GM18907 (cell line): ENCODE measurements at regions not wholly inside any gene's neighbourhood (a gene's known extent, or its start where the extent isn't known, plus 50 kb on each side); places are given as distances from the start of the nearest gene placed in this dataset.

Experiments used
- ATAC-seq: cut with Tn5 transposase; IDR thresholded peaks from one replicate; pipeline ENCODE4 v1.9.1; 2021; ENCODE audit warnings: mild to moderate bottlenecking, moderate library complexity; ENCODE audit not compliant: unreplicated experiment

DNA sequence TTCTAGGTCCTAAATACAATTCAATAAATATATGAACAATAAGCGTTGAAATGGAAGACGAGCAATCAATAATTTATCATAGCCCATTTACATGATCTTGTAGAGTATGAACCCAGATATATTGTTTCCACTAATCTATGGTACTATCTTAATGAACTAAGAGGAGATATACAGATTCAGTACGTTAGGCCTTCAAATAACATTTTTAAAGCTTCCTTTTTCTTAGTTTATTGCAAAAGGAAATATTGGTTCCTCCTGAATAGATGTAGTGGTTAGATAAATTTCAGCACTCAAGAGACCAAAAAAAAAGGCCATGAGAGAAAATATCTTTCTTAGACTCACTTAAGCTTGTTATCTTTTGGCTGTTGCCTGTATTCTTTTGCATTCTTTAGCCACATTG is 147.5 kb upstream of the PITX2 start:
- ATAC-seq, result no peak

GRCh38 chr4:110778521-110778920 is 155.6 kb upstream of the PITX2 start:
- no peak for ATAC-seq

- ATAC-seq, result no peak
These were observed 157.7 kb upstream of the PITX2 start for GRCh38 chr4:110780538-110780937.

GRCh38 chr4:110781944-110782343 is 159.1 kb upstream of the PITX2 start:
- no peak for ATAC-seq

GRCh38 chr4:110787109-110787508 is 164.2 kb upstream of the PITX2 start:
- ATAC-seq, result no peak

- no peak for ATAC-seq
These were observed 164.8 kb upstream of the PITX2 start for GRCh38 chr4:110787707-110788106.

DNA sequence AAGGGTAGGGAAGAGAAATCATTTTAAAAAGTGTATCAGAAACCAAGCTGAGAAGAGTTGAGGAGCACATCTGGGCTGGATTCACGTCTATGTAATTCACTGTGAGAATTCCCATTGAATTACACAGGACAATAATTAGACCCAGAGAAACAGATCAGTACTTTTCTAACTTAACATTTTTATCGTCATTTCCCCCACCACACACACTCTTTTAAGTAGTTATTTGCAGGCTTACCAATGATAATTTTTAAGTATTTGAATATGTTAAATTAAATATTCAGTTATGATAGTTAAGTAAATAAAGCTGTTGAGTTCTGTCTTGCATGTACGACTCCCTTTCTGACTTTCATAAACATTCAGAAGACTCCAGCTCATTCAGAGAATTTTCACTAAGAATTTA is 165.4 kb upstream of the PITX2 start:
- ATAC-seq, result no peak

- ATAC-seq, result no peak
These were observed 169.2 kb upstream of the PITX2 start for GRCh38 chr4:110792036-110792435.

- ATAC-seq, result no peak
These were observed 170.5 kb upstream of the PITX2 start for GRCh38 chr4:110793381-110793801.

GRCh38 chr4:110793890-110794554 is 171.1 kb upstream of the PITX2 start:
- ATAC-seq, result no peak

- ATAC-seq, result no peak
These were observed 173.1 kb upstream of the PITX2 start for GRCh38 chr4:110795971-110796370.

DNA sequence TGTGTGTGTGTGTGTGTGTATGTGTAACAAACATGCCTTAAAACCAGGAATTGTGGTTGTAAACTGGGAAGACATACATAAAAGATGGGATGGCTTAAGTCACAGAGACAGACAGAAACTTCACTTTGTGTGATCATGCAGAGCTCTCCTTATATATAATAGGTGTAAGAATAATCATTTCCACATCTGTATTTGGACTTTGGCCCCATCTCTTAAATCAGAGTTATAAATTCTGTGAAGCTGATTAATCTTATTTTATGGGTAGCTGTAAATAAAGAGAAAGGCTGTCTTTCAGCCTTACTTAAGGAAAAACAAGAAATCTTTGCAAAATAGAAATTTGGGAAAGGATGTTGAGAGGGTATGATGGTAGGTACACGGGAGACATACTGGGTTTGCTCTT is 174.6 kb upstream of the PITX2 start:
- no peak for ATAC-seq

DNA sequence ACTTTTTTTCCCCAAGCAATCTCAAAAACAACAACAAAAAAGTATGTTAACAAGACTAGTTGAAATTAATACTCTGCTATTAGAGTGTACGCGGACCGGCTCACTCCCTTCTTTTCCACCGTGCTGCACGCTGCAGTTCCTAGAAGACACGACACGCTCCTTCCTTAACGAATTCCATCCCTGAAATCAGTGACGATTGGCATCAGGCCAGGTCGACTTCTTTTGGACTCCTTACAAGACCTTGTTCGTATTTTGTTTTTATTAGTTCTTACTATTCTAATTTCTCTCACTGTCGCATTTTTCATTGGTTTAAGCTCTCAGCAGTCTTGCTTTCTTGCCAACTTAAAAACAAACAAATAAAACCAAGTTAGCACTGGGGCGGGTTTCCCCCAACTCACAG is 175.8 kb upstream of the PITX2 start:
- no peak for ATAC-seq

GRCh38 chr4:110799211-110799610 is 176.3 kb upstream of the PITX2 start:
- no peak for ATAC-seq

DNA sequence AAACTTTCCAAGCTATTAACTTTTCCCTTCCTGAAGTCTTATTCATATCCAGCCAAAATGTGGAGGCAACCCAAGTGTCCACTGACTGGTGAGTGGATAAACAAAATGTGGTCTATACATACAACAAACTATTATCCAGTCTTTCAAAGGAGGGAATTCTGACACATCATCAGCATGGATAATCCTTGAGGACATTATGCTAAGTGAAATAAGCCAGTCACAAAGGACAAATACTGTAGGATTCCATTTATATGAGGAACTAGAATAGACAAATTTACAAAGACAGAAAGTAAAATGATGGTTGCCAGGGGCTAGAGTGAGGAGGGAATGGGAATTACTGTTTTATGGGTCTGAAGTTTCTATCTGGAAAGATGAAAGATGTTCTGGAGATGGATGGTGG is 178.7 kb upstream of the PITX2 start:
- no peak for ATAC-seq

- peak; percentile 94 for ATAC-seq
These were observed 185.5 kb upstream of the PITX2 start for GRCh38 chr4:110808351-110808878.

- ATAC-seq, result no peak
These were observed 193.1 kb upstream of the PITX2 start for GRCh38 chr4:110815950-110816349.

DNA sequence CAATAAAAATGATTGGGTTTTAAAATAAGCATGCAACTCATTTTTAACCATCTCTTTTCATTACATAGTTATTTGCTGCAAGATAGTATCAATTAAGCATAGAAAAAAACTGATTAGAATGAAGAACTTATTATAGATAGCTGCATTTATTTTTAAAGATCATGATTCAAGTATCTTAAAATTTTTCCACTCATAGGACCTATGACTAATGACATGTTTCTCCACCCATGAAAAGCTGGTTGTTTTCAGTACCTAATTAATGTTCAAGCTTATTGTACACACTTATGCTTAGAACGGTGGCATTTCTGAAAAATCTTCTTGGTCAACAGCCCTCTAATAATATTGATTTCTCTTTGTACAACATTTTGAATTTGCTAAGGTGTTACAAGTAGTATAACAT is 193.5 kb upstream of the PITX2 start:
- no peak for ATAC-seq

DNA sequence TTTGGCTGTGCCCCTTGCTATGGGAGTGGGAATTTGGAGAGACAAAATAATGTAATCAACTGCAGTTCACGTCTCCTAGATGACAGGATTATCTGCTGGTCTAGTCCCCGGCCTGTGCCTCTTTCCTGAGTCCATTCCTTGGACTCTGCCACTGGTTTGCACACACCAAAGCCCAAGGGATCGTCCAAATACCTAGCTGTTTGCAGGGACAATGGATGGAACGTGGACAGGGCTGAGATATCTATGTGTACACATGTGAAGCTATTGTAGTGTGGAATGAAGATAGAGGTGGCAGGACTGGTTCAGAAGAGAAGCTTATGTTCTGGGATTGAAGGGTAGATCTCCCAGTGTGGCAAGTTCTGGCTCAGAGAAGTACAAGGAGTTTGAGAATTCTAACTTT is 198.3 kb upstream of the PITX2 start:
- no peak for ATAC-seq

DNA sequence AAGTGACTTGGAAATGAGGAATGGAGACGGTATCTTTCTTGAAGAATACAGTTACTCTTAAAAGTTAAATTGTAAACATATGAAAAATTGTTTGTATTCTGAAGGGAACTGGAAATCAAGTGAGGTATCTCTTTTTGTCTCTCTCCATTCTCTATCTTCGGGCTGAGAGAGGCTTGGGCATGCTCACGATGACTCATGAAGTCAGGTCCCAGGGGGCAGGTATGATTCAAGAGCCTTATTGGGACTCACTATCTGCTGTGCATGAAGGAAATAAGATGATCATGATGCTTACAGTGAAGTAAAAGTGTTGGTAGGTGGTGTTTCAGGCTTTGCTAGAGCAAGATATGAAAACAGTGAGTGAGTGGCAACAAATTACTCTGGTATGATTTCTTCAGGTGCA is 200.4 kb upstream of the PITX2 start:
- ATAC-seq, result no peak

DNA sequence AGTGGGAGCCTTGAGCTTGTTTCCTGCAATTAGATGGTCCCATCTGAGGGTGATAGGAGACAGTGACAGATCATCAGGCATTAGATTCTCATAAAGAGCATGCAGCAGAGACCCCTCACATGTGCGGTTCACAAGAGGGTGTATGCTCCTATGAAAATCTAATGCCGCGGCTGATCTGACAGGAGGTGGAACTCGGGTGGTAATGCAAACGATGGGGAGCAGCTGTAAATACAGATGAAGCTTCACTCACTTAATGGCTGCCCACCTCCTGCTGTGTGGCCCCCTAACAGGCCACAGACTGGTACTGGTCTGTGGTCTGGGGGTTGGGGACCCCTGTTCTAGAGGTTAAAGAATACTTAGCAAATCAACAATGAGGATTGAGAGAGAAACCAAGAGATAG is 201.5 kb upstream of the PITX2 start:
- no peak for ATAC-seq

DNA sequence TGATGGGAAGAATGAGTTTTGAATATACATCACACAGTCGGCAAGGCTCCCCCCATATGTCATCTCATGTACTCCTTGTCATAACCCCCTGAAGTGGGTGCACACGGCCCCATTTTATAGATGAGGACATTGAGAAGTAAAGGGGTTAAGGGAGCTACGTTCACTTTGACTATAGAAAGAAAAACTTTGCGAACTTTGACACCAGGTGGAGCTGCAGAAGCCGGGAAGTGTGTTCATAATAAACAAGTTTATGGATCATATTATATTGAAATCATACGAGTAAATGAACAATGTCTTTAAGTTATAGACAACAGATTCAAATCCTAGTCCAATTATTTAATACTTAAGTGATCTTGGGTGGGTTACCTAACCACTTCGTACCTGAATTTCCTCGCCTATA is 203.8 kb upstream of the PITX2 start:
- no peak for ATAC-seq

- ATAC-seq, result no peak
These were observed 207.6 kb upstream of the PITX2 start for GRCh38 chr4:110830461-110830860.
